ENCODE measurements at regions not wholly inside any gene's neighbourhood (a gene's known extent, or its start where the extent isn't known, plus 50 kb on each side); places are given as distances from the start of the nearest gene placed in this dataset.

- no peak for TF ChIP-seq CTCF (IDR thresholded peaks at IDR 0.05; ENCODE audit: extremely low read depth in 1 of 2, insufficient read depth in 1 of 2, low read depth in 1 of 2, low read length in 2 of 2)
- no peak for TF ChIP-seq POLR2AphosphoS5 (IDR thresholded peaks at IDR 0.05; ENCODE audit: insufficient read depth, low read depth, low read length)
- no peak for TF ChIP-seq MYC (IDR thresholded peaks at IDR 0.05; ENCODE audit: low read depth, low read length)
- no peak for TF ChIP-seq POLR2A (IDR thresholded peaks at IDR 0.05; ENCODE audit: low read depth, low read length)
These were observed 459.4 kb downstream of the FGF9 start for GRCh38 chr13:22130254-22130653.

Measured in endothelial cell of umbilical vein (primary cell).